ENCODE measurements at regions not wholly inside any gene's neighbourhood (a gene's known extent, or its start where the extent isn't known, plus 50 kb on each side); places are given as distances from the start of the nearest gene placed in this dataset.

GRCh38 chr1:218570456-218570855 lies 225.3 kb downstream of the TGFB2 start:
- no peaks in the 10 kb centered on the region for H3K9me3 ChIP-seq (replicated peaks; ENCODE audit: control insufficient read depth, insufficient read depth, low read depth, low read length)
- no peak overlapping the region for H3K4me2 ChIP-seq (ENCODE audit: insufficient read depth, low read length)
- BruUV-seq (replicated peaks): no TSS peak
- FAIRE-seq (no peak), ATAC-seq (no peak), DNase-seq (ENCODE audit: extremely low read depth in 1 of 4, low spot score in 3 of 4) (no peak)
- ChIA-PET CTCF (ENCODE audit: low intra/inter-chr PET ratio) (no interaction called here), POLR2A (no interaction called here)
- 0% methylated on average over 2 of the region's 2 CpGs for WGBS (ENCODE audit: insufficient coverage, low coverage, missing lambda C conversion rate)
- no peaks in the 10 kb centered on the region for H4K20me1 ChIP-seq (replicated peaks; ENCODE audit: control insufficient read depth, insufficient read depth, low read length)
- no peaks in the 10 kb centered on the region for H3K9me1 ChIP-seq (ENCODE audit: control insufficient read depth, insufficient read depth, low read length)
- H2AFZ ChIP-seq (ENCODE audit: low read depth, low read length): no peak overlapping the region
- H3K36me3 ChIP-seq (ENCODE audit: control insufficient read depth, insufficient read depth, low read length): no peaks in the 10 kb centered on the region
- intact Hi-C loops (cut with micrococcal nuclease) (no loop called here), in situ Hi-C loops (cut with MboI) (no loop called here)
- H3K9ac ChIP-seq (ENCODE audit: insufficient read depth in 1 of 2, low read depth in 2 of 2, low read length in 2 of 2): no peak overlapping the region
- no peaks in the 10 kb centered on the region for H3K4me1 ChIP-seq (replicated peaks in 1 of 2; ENCODE audit: control insufficient read depth in 2 of 2, insufficient read depth in 2 of 2, low read length in 2 of 2)
- TF ChIP-seq, protein P1, sequence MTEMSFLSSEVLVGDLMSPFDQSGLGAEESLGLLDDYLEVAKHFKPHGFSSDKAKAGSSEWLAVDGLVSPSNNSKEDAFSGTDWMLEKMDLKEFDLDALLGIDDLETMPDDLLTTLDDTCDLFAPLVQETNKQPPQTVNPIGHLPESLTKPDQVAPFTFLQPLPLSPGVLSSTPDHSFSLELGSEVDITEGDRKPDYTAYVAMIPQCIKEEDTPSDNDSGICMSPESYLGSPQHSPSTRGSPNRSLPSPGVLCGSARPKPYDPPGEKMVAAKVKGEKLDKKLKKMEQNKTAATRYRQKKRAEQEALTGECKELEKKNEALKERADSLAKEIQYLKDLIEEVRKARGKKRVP (CRISPR knock-in tag; IDR thresholded peaks at IDR 0.05): no peak
- no peak for TF ChIP-seq ELK1 (CRISPR knock-in tag; IDR thresholded peaks at IDR 0.05)
- no peak for TF ChIP-seq GTF2E2 (tag; IDR thresholded peaks at IDR 0.05)
- TF ChIP-seq ZNF12 (CRISPR knock-in tag; IDR thresholded peaks at IDR 0.05): no peak
- no peak for TF ChIP-seq ZNF217 (CRISPR knock-in tag; IDR thresholded peaks at IDR 0.05)
- TF ChIP-seq JUN (IDR thresholded peaks at IDR 0.05; ENCODE audit: borderline replicate concordance, low read depth, low read length): no peak
- TF ChIP-seq JUN (CRISPR knock-in tag; IDR thresholded peaks at IDR 0.05; ENCODE audit: borderline replicate concordance): no peak
- TF ChIP-seq L3MBTL2 (IDR thresholded peaks at IDR 0.05): no peak
- TF ChIP-seq GTF2F1 (IDR thresholded peaks at IDR 0.05; ENCODE audit: low read depth, low read length): no peak
- TF ChIP-seq NRF1 (conservative IDR thresholded peaks at IDR 0.05 in 1 of 2, IDR thresholded peaks at IDR 0.05 in 1 of 2): no peak
- TF ChIP-seq ARID3B (CRISPR knock-in tag; IDR thresholded peaks at IDR 0.05; ENCODE audit: borderline replicate concordance): no peak
- TF ChIP-seq ZNF140 (CRISPR knock-in tag; IDR thresholded peaks at IDR 0.05): no peak
- no peak for TF ChIP-seq ZNF586 (CRISPR knock-in tag; conservative IDR thresholded peaks at IDR 0.05)
- TF ChIP-seq TFAM (CRISPR knock-in tag; conservative IDR thresholded peaks at IDR 0.05): no peak
- no peak for TF ChIP-seq NUFIP1 (IDR thresholded peaks at IDR 0.05; ENCODE audit: partially characterized antibody)
- no peak for TF ChIP-seq PTTG1 (tag; IDR thresholded peaks at IDR 0.05; ENCODE audit: low read depth)
- TF ChIP-seq MEF2A (IDR thresholded peaks at IDR 0.05; ENCODE audit: control insufficient read depth, low read depth, low read length): no peak
- no peak for TF ChIP-seq XRCC5 (IDR thresholded peaks at IDR 0.05; ENCODE audit: low read depth, low read length)
- H3K27me3 ChIP-seq (ENCODE audit: control insufficient read depth in 2 of 2, insufficient read depth in 2 of 2, low read length in 2 of 2): no peaks in the 10 kb centered on the region
- H3K4me3 ChIP-seq: no peak overlapping the region
- H3K27ac ChIP-seq (ENCODE audit: extremely low read depth, low read depth, low read length): no peak overlapping the region
- no peaks in the 10 kb centered on the region for H3K79me2 ChIP-seq (ENCODE audit: control insufficient read depth, insufficient read depth, low read length)
